ENCODE measurements at regions not wholly inside any gene's neighbourhood (a gene's known extent, or its start where the extent isn't known, plus 50 kb on each side); places are given as distances from the start of the nearest gene placed in this dataset.

- TF ChIP-seq, protein P1, sequence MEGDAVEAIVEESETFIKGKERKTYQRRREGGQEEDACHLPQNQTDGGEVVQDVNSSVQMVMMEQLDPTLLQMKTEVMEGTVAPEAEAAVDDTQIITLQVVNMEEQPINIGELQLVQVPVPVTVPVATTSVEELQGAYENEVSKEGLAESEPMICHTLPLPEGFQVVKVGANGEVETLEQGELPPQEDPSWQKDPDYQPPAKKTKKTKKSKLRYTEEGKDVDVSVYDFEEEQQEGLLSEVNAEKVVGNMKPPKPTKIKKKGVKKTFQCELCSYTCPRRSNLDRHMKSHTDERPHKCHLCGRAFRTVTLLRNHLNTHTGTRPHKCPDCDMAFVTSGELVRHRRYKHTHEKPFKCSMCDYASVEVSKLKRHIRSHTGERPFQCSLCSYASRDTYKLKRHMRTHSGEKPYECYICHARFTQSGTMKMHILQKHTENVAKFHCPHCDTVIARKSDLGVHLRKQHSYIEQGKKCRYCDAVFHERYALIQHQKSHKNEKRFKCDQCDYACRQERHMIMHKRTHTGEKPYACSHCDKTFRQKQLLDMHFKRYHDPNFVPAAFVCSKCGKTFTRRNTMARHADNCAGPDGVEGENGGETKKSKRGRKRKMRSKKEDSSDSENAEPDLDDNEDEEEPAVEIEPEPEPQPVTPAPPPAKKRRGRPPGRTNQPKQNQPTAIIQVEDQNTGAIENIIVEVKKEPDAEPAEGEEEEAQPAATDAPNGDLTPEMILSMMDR (IDR thresholded peaks at IDR 0.05; ENCODE audit: insufficient read depth, low read length): no peak
- no peak for TF ChIP-seq GABPA (IDR thresholded peaks at IDR 0.05; ENCODE audit: low read depth)
- TF ChIP-seq POLR2AphosphoS5 (IDR thresholded peaks at IDR 0.05; ENCODE audit: low read depth): no peak
Observed at GRCh38 chr12:125440399-125440798, 375.2 kb downstream of the AACS start.

Measured in HL-60 (cell line).